ENCODE measurements at regions not wholly inside any gene's neighbourhood (a gene's known extent, or its start where the extent isn't known, plus 50 kb on each side); places are given as distances from the start of the nearest gene placed in this dataset.

GRCh38 chr10:44262551-44263251 is 122.2 kb downstream of the CXCL12 start:
- TF ChIP-seq FOXP2 (optimal IDR thresholded peaks at IDR 0.05; ENCODE audit: borderline replicate concordance, extremely low read depth, extremely low read length, insufficient read depth) (no peak), POLR2AphosphoS5 (IDR thresholded peaks at IDR 0.05; ENCODE audit: low read depth, low read length) (no peak), TAF1 (IDR thresholded peaks at IDR 0.05; ENCODE audit: borderline replicate concordance, insufficient read depth, low read length) (no peak), SIN3A (IDR thresholded peaks at IDR 0.05; ENCODE audit: borderline replicate concordance, insufficient read depth, low read length) (no peak)
- TF ChIP-seq, protein P1, sequence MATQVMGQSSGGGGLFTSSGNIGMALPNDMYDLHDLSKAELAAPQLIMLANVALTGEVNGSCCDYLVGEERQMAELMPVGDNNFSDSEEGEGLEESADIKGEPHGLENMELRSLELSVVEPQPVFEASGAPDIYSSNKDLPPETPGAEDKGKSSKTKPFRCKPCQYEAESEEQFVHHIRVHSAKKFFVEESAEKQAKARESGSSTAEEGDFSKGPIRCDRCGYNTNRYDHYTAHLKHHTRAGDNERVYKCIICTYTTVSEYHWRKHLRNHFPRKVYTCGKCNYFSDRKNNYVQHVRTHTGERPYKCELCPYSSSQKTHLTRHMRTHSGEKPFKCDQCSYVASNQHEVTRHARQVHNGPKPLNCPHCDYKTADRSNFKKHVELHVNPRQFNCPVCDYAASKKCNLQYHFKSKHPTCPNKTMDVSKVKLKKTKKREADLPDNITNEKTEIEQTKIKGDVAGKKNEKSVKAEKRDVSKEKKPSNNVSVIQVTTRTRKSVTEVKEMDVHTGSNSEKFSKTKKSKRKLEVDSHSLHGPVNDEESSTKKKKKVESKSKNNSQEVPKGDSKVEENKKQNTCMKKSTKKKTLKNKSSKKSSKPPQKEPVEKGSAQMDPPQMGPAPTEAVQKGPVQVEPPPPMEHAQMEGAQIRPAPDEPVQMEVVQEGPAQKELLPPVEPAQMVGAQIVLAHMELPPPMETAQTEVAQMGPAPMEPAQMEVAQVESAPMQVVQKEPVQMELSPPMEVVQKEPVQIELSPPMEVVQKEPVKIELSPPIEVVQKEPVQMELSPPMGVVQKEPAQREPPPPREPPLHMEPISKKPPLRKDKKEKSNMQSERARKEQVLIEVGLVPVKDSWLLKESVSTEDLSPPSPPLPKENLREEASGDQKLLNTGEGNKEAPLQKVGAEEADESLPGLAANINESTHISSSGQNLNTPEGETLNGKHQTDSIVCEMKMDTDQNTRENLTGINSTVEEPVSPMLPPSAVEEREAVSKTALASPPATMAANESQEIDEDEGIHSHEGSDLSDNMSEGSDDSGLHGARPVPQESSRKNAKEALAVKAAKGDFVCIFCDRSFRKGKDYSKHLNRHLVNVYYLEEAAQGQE (IDR thresholded peaks at IDR 0.05; ENCODE audit: insufficient read depth in 1 of 2, low read depth in 2 of 2, low read length in 2 of 2): no peak

- TF ChIP-seq, protein P1 (IDR thresholded peaks at IDR 0.05; ENCODE audit: insufficient read depth in 1 of 2, low read depth in 2 of 2, low read length in 2 of 2): no peak
- peak; percentile 53 for TF ChIP-seq FOXP2 (optimal IDR thresholded peaks at IDR 0.05; ENCODE audit: borderline replicate concordance, extremely low read depth, extremely low read length, insufficient read depth)
Measured at GRCh38 chr10:44261710-44262455, 123.0 kb downstream of the CXCL12 start.

DNA sequence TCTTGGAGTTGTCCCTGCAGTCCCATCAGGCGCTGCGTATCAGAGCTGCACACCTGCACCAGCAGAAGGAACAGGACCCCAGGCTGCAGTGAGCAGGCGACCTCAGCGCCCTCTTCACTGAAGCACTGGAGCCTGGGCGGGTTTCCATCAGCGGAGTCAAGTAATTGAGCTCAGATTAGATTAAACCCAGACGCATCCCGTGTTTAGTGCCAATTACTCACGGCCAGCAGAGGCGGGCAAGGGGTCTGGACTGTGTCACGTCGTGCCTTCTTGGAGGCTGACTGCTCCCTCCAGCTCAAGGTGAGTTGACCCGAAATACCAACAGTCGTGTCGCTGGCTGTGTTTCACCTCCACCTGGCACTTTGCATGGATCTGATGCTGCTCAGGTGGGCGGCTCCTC is 123.6 kb downstream of the CXCL12 start:
- TF ChIP-seq TAF1 (IDR thresholded peaks at IDR 0.05; ENCODE audit: borderline replicate concordance, insufficient read depth, low read length) (no peak), POLR2AphosphoS5 (IDR thresholded peaks at IDR 0.05; ENCODE audit: low read depth, low read length) (no peak), SIN3A (IDR thresholded peaks at IDR 0.05; ENCODE audit: borderline replicate concordance, insufficient read depth, low read length) (no peak), FOXP2 (optimal IDR thresholded peaks at IDR 0.05; ENCODE audit: borderline replicate concordance, extremely low read depth, extremely low read length, insufficient read depth) (no peak)
- TF ChIP-seq, protein P1 (IDR thresholded peaks at IDR 0.05; ENCODE audit: insufficient read depth in 1 of 2, low read depth in 2 of 2, low read length in 2 of 2): no peak

- TF ChIP-seq, protein P1 (IDR thresholded peaks at IDR 0.05; ENCODE audit: insufficient read depth in 1 of 2, low read depth in 2 of 2, low read length in 2 of 2): no peak
- TF ChIP-seq FOXP2 (optimal IDR thresholded peaks at IDR 0.05; ENCODE audit: borderline replicate concordance, extremely low read depth, extremely low read length, insufficient read depth): no peak
- TF ChIP-seq TAF1 (IDR thresholded peaks at IDR 0.05; ENCODE audit: borderline replicate concordance, insufficient read depth, low read length): no peak
Measured at GRCh38 chr10:44260286-44260928, 124.5 kb downstream of the CXCL12 start.
